ENCODE measurements at regions not wholly inside any gene's neighbourhood (a gene's known extent, or its start where the extent isn't known, plus 50 kb on each side); places are given as distances from the start of the nearest gene placed in this dataset.

DNA sequence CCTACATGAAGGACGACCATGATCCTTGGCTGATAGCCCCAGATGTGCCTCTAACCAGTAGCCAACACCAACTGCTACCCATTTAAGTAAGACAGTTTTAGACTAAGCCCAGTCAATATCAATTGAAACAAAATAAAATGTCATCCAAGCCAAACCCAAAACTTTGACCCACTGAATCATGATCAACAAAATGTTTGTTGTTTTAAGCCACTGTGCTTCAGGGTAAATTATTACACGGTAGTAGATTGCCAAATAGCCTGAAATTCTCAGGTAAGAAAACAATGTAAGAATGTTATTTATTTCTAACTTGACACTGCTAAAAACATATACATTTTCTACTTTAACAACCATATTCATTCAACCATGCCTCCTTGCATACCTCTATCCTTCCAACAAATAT lies 105.5 kb upstream of the PAPPA start:
- Histone ChIP-seq H3F3A (ENCODE audit: low read depth) (no peaks in the 10 kb centered on the region), H3K4me2 (ENCODE audit: low read depth, low read length, poor library complexity, severe bottlenecking) (no peak overlapping the region), H3K9me3 (ENCODE audit: insufficient read depth, low read depth, low read length) (0 out of 2 replicates have a peak, but pooled peaks cover 5% of the 10 kb centered on the region), H3K4me3 (ENCODE audit: low read length, poor library complexity, severe bottlenecking) (no peak overlapping the region), H4K20me1 (ENCODE audit: insufficient read depth, low read length, poor library complexity, severe bottlenecking) (no peaks in the 10 kb centered on the region), H3K4me1 (ENCODE audit: insufficient read depth, low read length, poor library complexity, severe bottlenecking) (no peaks in the 10 kb centered on the region), H3K27me3 (ENCODE audit: insufficient read depth, low read length, poor library complexity, severe bottlenecking) (no peaks in the 10 kb centered on the region), H3K9ac (ENCODE audit: low read depth, low read length, poor library complexity, severe bottlenecking) (no peak overlapping the region), H3K79me2 (ENCODE audit: insufficient read depth, low read length) (no peaks in the 10 kb centered on the region), H2AFZ (ENCODE audit: low read length) (no peak overlapping the region), H3K36me3 (ENCODE audit: insufficient read depth, low read length) (no peaks in the 10 kb centered on the region), H3K9me2 (replicated peaks; ENCODE audit: low read depth, low read length) (no peaks in the 10 kb centered on the region)
- TF ChIP-seq EZH2phosphoT487 (IDR thresholded peaks at IDR 0.05; ENCODE audit: borderline replicate concordance), result no peak
- no peak for TF ChIP-seq CTCF (conservative IDR thresholded peaks at IDR 0.05; ENCODE audit: low read length)

- H3K36me3 ChIP-seq (ENCODE audit: insufficient read depth, low read length), result no peaks in the 10 kb centered on the region
- no peaks in the 10 kb centered on the region for H3K9me2 ChIP-seq (replicated peaks; ENCODE audit: low read depth, low read length)
- H3K4me1 ChIP-seq (ENCODE audit: insufficient read depth, low read length, poor library complexity, severe bottlenecking), result no peaks in the 10 kb centered on the region
- TF ChIP-seq CTCF (conservative IDR thresholded peaks at IDR 0.05; ENCODE audit: low read length) (no peak), EZH2phosphoT487 (IDR thresholded peaks at IDR 0.05; ENCODE audit: borderline replicate concordance) (no peak)
- no peaks in the 10 kb centered on the region for H3K79me2 ChIP-seq (ENCODE audit: insufficient read depth, low read length)
- H3K9me3 ChIP-seq (ENCODE audit: insufficient read depth, low read depth, low read length), result 0 out of 2 replicates have a peak, but pooled peaks cover 5% of the 10 kb centered on the region
- H3F3A ChIP-seq (ENCODE audit: low read depth), result no peaks in the 10 kb centered on the region
- H3K27me3 ChIP-seq (ENCODE audit: insufficient read depth, low read length, poor library complexity, severe bottlenecking), result no peaks in the 10 kb centered on the region
- no peak overlapping the region for H3K9ac ChIP-seq (ENCODE audit: low read depth, low read length, poor library complexity, severe bottlenecking)
- no peak overlapping the region for H2AFZ ChIP-seq (ENCODE audit: low read length)
- no peaks in the 10 kb centered on the region for H4K20me1 ChIP-seq (ENCODE audit: insufficient read depth, low read length, poor library complexity, severe bottlenecking)
- no peak overlapping the region for H3K4me2 ChIP-seq (ENCODE audit: low read depth, low read length, poor library complexity, severe bottlenecking)
- no peak overlapping the region for H3K4me3 ChIP-seq (ENCODE audit: low read length, poor library complexity, severe bottlenecking)
Observed at GRCh38 chr9:116049456-116049855, 104.1 kb upstream of the PAPPA start.

DNA sequence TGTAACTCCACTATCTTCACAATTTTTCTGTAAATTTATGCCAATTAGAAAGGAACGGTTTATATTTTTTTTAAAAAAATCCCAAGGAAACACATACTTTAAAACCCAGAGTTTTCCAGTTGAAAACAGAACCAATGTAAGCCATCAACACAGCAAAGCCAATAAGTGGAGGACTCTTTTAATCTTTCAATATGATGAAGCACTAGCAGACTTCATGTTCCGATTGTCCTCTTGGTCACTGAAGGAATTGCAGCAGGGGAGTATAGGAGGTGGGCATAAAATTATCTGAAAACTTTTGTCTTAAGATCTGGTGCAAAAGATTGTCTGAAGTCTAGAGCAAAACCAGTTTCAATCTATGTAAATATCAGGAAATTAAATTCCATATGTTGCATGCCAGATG lies 102.1 kb upstream of the PAPPA start:
- Histone ChIP-seq H3K27me3 (ENCODE audit: insufficient read depth, low read length, poor library complexity, severe bottlenecking) (no peaks in the 10 kb centered on the region), H3K79me2 (ENCODE audit: insufficient read depth, low read length) (no peaks in the 10 kb centered on the region), H4K20me1 (ENCODE audit: insufficient read depth, low read length, poor library complexity, severe bottlenecking) (no peaks in the 10 kb centered on the region), H3K9me2 (replicated peaks; ENCODE audit: low read depth, low read length) (no peaks in the 10 kb centered on the region), H3K9me3 (ENCODE audit: insufficient read depth, low read depth, low read length) (no peaks in the 10 kb centered on the region), H3K4me3 (ENCODE audit: low read length, poor library complexity, severe bottlenecking) (no peak overlapping the region), H3K4me1 (ENCODE audit: insufficient read depth, low read length, poor library complexity, severe bottlenecking) (no peaks in the 10 kb centered on the region), H3F3A (ENCODE audit: low read depth) (no peaks in the 10 kb centered on the region), H2AFZ (ENCODE audit: low read length) (no peak overlapping the region), H3K4me2 (ENCODE audit: low read depth, low read length, poor library complexity, severe bottlenecking) (no peak overlapping the region), H3K36me3 (ENCODE audit: insufficient read depth, low read length) (no peaks in the 10 kb centered on the region), H3K9ac (ENCODE audit: low read depth, low read length, poor library complexity, severe bottlenecking) (no peak overlapping the region)
- TF ChIP-seq CTCF (conservative IDR thresholded peaks at IDR 0.05; ENCODE audit: low read length) (no peak), EZH2phosphoT487 (IDR thresholded peaks at IDR 0.05; ENCODE audit: borderline replicate concordance) (no peak)

All from Loucy (cell line).